ENCODE measurements at regions not wholly inside any gene's neighbourhood (a gene's known extent, or its start where the extent isn't known, plus 50 kb on each side); places are given as distances from the start of the nearest gene placed in this dataset.

DNA sequence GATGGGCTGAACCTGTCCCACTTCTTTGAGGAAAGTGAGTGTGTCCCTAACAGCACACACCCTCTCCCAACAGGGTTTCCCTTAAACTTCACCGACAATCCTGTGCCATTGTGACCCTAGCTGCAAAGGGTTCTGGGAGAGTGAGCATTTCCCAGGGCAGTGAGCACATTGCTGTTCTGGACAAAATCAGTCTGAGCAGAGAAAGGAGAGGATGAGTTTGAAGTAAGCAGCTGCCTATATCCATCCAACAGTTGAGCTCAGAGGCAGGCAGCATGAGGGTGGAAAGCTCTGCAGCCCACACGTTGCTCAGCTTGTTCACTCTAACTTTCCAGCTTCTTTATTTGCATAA lies 296.5 kb upstream of the MAF start:
- CTCF ChIA-PET = no interaction called here
- no peaks in the 10 kb centered on the region for H3K36me3 ChIP-seq (ENCODE audit: control insufficient read depth in 2 of 2, extremely low read depth in 1 of 2, insufficient read depth in 2 of 2, low read length in 2 of 2)
- dilution Hi-C loops (cut with MboI; ENCODE audit: extremely low pct_ligation_motif_present, low sequenced_read_pairs) (no loop called here), intact Hi-C loops (cut with micrococcal nuclease) (no loop called here)
- H2AFZ ChIP-seq (ENCODE audit: low read depth, low read length) = no peak overlapping the region
- H3K9me1 ChIP-seq (replicated peaks; ENCODE audit: control insufficient read depth, extremely low read depth, insufficient read depth, low read length) = no peaks in the 10 kb centered on the region
- no peak overlapping the region for H3K4me2 ChIP-seq (ENCODE audit: insufficient read depth, low read length)
- peaks cover 3% of the 10 kb centered on the region for H3K9me3 ChIP-seq (replicated peaks; ENCODE audit: control insufficient read depth, insufficient read depth, low read length)
- H3K9ac ChIP-seq (replicated peaks; ENCODE audit: extremely low read depth, insufficient read depth, low read length) = no peak overlapping the region
- TF ChIP-seq FOS (IDR thresholded peaks at IDR 0.05; ENCODE audit: borderline replicate concordance, insufficient read depth, low read length) (no peak), JUN (IDR thresholded peaks at IDR 0.05; ENCODE audit: borderline replicate concordance, insufficient read depth, insufficient read length, low read depth) (no peak), POLR2AphosphoS5 (IDR thresholded peaks at IDR 0.05; ENCODE audit: insufficient read depth, low read depth, low read length) (no peak), GATA2 (IDR thresholded peaks at IDR 0.05; ENCODE audit: insufficient read depth, insufficient read length, low read depth, low read length) (no peak), MYC (IDR thresholded peaks at IDR 0.05; ENCODE audit: low read depth, low read length) (no peak), POLR2A (IDR thresholded peaks at IDR 0.05; ENCODE audit: low read depth, low read length) (no peak), EZH2 (IDR thresholded peaks at IDR 0.05; ENCODE audit: borderline replicate concordance, low read depth, low read length, severe bottlenecking) (no peak)
- TF ChIP-seq, protein P1, sequence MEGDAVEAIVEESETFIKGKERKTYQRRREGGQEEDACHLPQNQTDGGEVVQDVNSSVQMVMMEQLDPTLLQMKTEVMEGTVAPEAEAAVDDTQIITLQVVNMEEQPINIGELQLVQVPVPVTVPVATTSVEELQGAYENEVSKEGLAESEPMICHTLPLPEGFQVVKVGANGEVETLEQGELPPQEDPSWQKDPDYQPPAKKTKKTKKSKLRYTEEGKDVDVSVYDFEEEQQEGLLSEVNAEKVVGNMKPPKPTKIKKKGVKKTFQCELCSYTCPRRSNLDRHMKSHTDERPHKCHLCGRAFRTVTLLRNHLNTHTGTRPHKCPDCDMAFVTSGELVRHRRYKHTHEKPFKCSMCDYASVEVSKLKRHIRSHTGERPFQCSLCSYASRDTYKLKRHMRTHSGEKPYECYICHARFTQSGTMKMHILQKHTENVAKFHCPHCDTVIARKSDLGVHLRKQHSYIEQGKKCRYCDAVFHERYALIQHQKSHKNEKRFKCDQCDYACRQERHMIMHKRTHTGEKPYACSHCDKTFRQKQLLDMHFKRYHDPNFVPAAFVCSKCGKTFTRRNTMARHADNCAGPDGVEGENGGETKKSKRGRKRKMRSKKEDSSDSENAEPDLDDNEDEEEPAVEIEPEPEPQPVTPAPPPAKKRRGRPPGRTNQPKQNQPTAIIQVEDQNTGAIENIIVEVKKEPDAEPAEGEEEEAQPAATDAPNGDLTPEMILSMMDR (IDR thresholded peaks at IDR 0.05; ENCODE audit: extremely low read depth in 1 of 2, insufficient read depth in 1 of 2, low read depth in 1 of 2, low read length in 2 of 2) = no peak
- TF ChIP-seq, protein P2, sequence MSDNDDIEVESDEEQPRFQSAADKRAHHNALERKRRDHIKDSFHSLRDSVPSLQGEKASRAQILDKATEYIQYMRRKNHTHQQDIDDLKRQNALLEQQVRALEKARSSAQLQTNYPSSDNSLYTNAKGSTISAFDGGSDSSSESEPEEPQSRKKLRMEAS (IDR thresholded peaks at IDR 0.05; ENCODE audit: insufficient read depth, insufficient read length) = no peak
- POLR2A ChIA-PET = no interaction called here
- H3K27ac ChIP-seq (ENCODE audit: insufficient read depth, low read depth, low read length) = no peak overlapping the region
- DNase-seq (ENCODE audit: low read depth, low spot score) (no peak), FAIRE-seq (no peak)
- BruUV-seq (replicated peaks) = no TSS peak
- no peaks in the 10 kb centered on the region for H4K20me1 ChIP-seq (replicated peaks; ENCODE audit: control insufficient read depth, extremely low read depth, insufficient read depth, low read length)
- no peak overlapping the region for H3K4me3 ChIP-seq (replicated peaks in 1 of 3; ENCODE audit: insufficient read depth in 1 of 3, low read depth in 1 of 3, low read length in 3 of 3)
- H3K27me3 ChIP-seq (ENCODE audit: control insufficient read depth in 2 of 2, insufficient read depth in 2 of 2, low read length in 2 of 2) = no peaks in the 10 kb centered on the region
- H3K4me1 ChIP-seq (ENCODE audit: control insufficient read depth, extremely low read depth, insufficient read depth, low read length) = no peaks in the 10 kb centered on the region
- no peaks in the 10 kb centered on the region for H3K79me2 ChIP-seq (ENCODE audit: control insufficient read depth, insufficient read depth, low read length)

Data from endothelial cell of umbilical vein (primary cell).